SK-N-SH (cell line): ENCODE measurements at regions not wholly inside any gene's neighbourhood (a gene's known extent, or its start where the extent isn't known, plus 50 kb on each side); places are given as distances from the start of the nearest gene placed in this dataset.

ENCODE experiments used
- FOSL2 ChIP-seq: IDR thresholded peaks from 2 replicates; pipeline ENCODE4 v1.4.0; 2012; ENCODE audit warnings: low read depth, mild to moderate bottlenecking, moderate library complexity, borderline replicate concordance
- GABPA ChIP-seq: IDR thresholded peaks from 2 replicates; pipeline ENCODE4 v1.4.0; 2012; ENCODE audit warnings: low read depth, mild to moderate bottlenecking
- POLR2AphosphoS5 ChIP-seq: IDR thresholded peaks from 2 replicates; pipeline ENCODE4 v1.6.1; 2012; ENCODE audit warnings: low read depth, low read length
- RAD21 ChIP-seq: IDR thresholded peaks from 2 replicates; pipeline ENCODE4 v1.6.1; 2012; ENCODE audit warnings: mild to moderate bottlenecking, low read length
- RCOR1 ChIP-seq: fragments of 150-350 bp; IDR thresholded peaks from 2 replicates; pipeline ENCODE4 v1.6.1; 2017; ENCODE audit warnings: antibody characterized with exemption, low read length
- RXRA ChIP-seq: IDR thresholded peaks from 2 replicates; pipeline ENCODE4 v1.4.0; 2012; ENCODE audit warnings: low read depth, mild to moderate bottlenecking, borderline replicate concordance
- SMC3 ChIP-seq: IDR thresholded peaks from 2 replicates; pipeline ENCODE4 v1.6.1; 2012; ENCODE audit warnings: low read depth, low read length, improper control_type of control experiment
- TAF1 ChIP-seq: IDR thresholded peaks from 2 replicates; pipeline ENCODE4 v1.6.1; 2012; ENCODE audit warnings: low read depth, mild to moderate bottlenecking, low read length, moderate library complexity, borderline replicate concordance
- YY1 ChIP-seq: IDR thresholded peaks from 2 replicates; pipeline ENCODE4 v1.4.0; 2012; ENCODE audit warnings: low read depth, mild to moderate bottlenecking
- TF ChIP-seq, protein P1 (sequence below): fragments of 200-600 bp; sonication (generic); IDR thresholded peaks from 2 replicates; pipeline ENCODE4 v1.6.1; 2017; ENCODE audit warnings: antibody characterized with exemption, mild to moderate bottlenecking, moderate library complexity
- TF ChIP-seq, protein P2 (sequence below): IDR thresholded peaks from 2 replicates; pipeline ENCODE4 v1.4.0; 2012; ENCODE audit warnings: low read depth
- TF ChIP-seq, protein P3 (sequence below): fragments of 150-350 bp; IDR thresholded peaks from 2 replicates; pipeline ENCODE4 v1.6.1; 2016; ENCODE audit warnings: mild to moderate bottlenecking, low read depth, low read length
- TF ChIP-seq, protein P4 (sequence below): IDR thresholded peaks from 2 replicates; pipeline ENCODE4 v1.4.0; 2012; ENCODE audit warnings: low read depth, borderline replicate concordance

DNA sequence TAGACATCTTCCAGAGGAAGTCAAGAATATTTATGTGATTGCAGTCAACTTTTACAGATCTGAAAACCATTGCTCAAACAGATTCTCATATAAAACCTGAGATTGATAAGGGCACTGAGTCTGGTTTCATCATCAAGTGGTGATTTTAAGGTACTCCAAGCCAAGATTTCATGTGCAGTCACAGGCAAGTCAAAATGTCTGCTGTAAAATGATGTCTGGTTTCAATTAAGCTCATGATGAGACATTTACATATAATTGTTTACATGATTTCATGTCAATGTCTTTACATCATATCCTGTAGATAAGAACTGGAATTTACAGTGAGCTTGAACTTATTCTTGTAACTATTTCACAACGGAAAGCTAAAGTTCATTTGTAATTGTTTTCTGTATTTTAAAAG is 1215.5 kb downstream of the ROBO2 start:
- TF ChIP-seq, protein P1, sequence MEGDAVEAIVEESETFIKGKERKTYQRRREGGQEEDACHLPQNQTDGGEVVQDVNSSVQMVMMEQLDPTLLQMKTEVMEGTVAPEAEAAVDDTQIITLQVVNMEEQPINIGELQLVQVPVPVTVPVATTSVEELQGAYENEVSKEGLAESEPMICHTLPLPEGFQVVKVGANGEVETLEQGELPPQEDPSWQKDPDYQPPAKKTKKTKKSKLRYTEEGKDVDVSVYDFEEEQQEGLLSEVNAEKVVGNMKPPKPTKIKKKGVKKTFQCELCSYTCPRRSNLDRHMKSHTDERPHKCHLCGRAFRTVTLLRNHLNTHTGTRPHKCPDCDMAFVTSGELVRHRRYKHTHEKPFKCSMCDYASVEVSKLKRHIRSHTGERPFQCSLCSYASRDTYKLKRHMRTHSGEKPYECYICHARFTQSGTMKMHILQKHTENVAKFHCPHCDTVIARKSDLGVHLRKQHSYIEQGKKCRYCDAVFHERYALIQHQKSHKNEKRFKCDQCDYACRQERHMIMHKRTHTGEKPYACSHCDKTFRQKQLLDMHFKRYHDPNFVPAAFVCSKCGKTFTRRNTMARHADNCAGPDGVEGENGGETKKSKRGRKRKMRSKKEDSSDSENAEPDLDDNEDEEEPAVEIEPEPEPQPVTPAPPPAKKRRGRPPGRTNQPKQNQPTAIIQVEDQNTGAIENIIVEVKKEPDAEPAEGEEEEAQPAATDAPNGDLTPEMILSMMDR, result no peak
- peak; percentile 8; the same call in 1 of the 2 replicates for TF ChIP-seq RAD21
- TF ChIP-seq, protein P2, sequence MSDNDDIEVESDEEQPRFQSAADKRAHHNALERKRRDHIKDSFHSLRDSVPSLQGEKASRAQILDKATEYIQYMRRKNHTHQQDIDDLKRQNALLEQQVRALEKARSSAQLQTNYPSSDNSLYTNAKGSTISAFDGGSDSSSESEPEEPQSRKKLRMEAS, result no peak
- TF ChIP-seq TAF1, result no peak
- TF ChIP-seq RCOR1, result no peak
- TF ChIP-seq, protein P3, sequence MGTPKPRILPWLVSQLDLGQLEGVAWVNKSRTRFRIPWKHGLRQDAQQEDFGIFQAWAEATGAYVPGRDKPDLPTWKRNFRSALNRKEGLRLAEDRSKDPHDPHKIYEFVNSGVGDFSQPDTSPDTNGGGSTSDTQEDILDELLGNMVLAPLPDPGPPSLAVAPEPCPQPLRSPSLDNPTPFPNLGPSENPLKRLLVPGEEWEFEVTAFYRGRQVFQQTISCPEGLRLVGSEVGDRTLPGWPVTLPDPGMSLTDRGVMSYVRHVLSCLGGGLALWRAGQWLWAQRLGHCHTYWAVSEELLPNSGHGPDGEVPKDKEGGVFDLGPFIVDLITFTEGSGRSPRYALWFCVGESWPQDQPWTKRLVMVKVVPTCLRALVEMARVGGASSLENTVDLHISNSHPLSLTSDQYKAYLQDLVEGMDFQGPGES, result no peak
- no peak for TF ChIP-seq RXRA
- no peak for TF ChIP-seq FOSL2
- TF ChIP-seq SMC3, result no peak
- TF ChIP-seq POLR2AphosphoS5, result no peak
- TF ChIP-seq, protein P4, sequence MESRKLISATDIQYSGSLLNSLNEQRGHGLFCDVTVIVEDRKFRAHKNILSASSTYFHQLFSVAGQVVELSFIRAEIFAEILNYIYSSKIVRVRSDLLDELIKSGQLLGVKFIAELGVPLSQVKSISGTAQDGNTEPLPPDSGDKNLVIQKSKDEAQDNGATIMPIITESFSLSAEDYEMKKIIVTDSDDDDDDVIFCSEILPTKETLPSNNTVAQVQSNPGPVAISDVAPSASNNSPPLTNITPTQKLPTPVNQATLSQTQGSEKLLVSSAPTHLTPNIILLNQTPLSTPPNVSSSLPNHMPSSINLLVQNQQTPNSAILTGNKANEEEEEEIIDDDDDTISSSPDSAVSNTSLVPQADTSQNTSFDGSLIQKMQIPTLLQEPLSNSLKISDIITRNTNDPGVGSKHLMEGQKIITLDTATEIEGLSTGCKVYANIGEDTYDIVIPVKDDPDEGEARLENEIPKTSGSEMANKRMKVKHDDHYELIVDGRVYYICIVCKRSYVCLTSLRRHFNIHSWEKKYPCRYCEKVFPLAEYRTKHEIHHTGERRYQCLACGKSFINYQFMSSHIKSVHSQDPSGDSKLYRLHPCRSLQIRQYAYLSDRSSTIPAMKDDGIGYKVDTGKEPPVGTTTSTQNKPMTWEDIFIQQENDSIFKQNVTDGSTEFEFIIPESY, result no peak
- no peak for TF ChIP-seq GABPA
- TF ChIP-seq YY1, result no peak; the same call in 1 of the 2 replicates
